Pancreas (tissue), 10 donors: ENCODE measurements at regions not wholly inside any gene's neighbourhood (a gene's known extent, or its start where the extent isn't known, plus 50 kb on each side); places are given as distances from the start of the nearest gene placed in this dataset.

Experiments
- ATAC-seq, 4 donors: fragments of 200-7000 bp; cut with Tn5 transposase; one replicate each; pipeline versions ENCODE4 v1.8.0 to v1.9.1; 2020; ENCODE audit warnings: mild to moderate bottlenecking in 4 of 4, moderate library complexity in 4 of 4
- DNase-seq, 6 donors: peaks; one replicate each; pipeline ENCODE4 v3.0.0-alpha.2; 2020
- FAIRE-seq: peaks from 2 replicates; lab custom pipeline; 2012; peaks lifted over from hg19 to GRCh38; lab: Jason Lieb, UNC
- H3K27ac ChIP-seq, 4 donors: fragments of 200-600 bp; sonication (generic); 1 replicate in 3 of 4; 2 replicates in 1 of 4; pipeline versions ENCODE4 v1.5.0 to v1.8.0; 2020
- H3K27me3 ChIP-seq, 4 donors: fragments of 200-600 bp; one replicate each; pipeline ENCODE4 v1.8.0; 2021
- H3K36me3 ChIP-seq, 3 donors: fragments of 200-600 bp; sonication (generic) in 1 of 3; one replicate each; pipeline versions ENCODE4 v1.5.0 to v1.8.0; 2020 to 2021
- H3K4me1 ChIP-seq, 3 donors: fragments of 200-600 bp; one replicate each; pipeline ENCODE4 v1.8.0; 2021
- H3K4me3 ChIP-seq, 4 donors: fragments of 200-600 bp; sonication (generic) in 2 of 4; one replicate each; pipeline versions ENCODE4 v1.5.0 to v1.8.0; 2020 to 2021
- H3K9me3 ChIP-seq, 4 donors: fragments of 200-600 bp; one replicate each; pipeline ENCODE4 v1.8.0; 2021
- WGBS, 2 donors: extraction: QIAGEN DNeasy Blood & Tissue Kit; methylation state at CpG; one replicate each; pipeline ENCODE4 v1.1.7; 2013; 5-methylcytosine and 5-hydroxymethylcytosine counted together
- intact Hi-C, 3 donors: fragments of 100-400 bp; cut with DNase I; formaldehyde crosslinking; loops; one replicate each; pipeline versions ENCODE4 v1.11.1 to v1.14.2; 2022
- TF ChIP-seq, protein P1 (sequence below), 4 donors: fragments of 200-600 bp; sonication (generic) in 3 of 4; IDR thresholded peaks; one replicate each; pipeline versions ENCODE4 v1.5.0 to v1.8.0; 2021; ENCODE audit warnings: antibody characterized with exemption in 4 of 4
- donor health status: healthy with polysubstance abuse.
- donor health status: DM: no; HTN: no; CAD: no; lungs with moderate emphysema.
- donor health status: DM: no; HTN: no; CAD: no.
- donor health status: control.
- donor health status: control.
- donor health status: Bipolar disorder and iron deficiency.
- donor health status: DM: yes; HTN: yes; CAD: no.
- donor health status: DM: no; HTN: no; CAD: no.
- donor health status: DM: no; HTN: no; CAD: no.
- donor health status: DM: yes; HTN: yes; CAD: no.

DNA sequence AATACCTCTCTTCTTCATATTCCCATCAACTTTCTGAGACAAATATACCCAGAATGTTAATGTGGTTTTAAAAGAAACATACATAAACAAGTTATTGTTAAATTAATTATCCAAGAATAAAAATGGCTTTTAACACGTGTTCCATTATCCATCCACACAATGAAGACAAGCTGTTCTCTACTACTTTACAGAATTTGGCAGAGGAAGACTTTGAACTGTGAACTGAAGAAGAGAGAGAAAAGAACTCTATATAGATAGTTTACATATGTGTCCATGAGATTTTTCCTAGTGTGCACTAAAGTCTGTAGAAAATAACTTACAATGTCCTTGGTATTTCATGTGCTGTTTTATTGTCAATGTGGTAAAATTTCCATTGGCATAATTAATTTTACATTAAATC is 207.0 kb upstream of the COL3A1 start:
- H3K36me3 ChIP-seq: no peaks in the 10 kb centered on the region
- no peaks in the 10 kb centered on the region for H3K4me1 ChIP-seq
- no peak for ATAC-seq
- FAIRE-seq: no peak
- H3K9me3 ChIP-seq: no peaks in the 10 kb centered on the region
- TF ChIP-seq, protein P1, sequence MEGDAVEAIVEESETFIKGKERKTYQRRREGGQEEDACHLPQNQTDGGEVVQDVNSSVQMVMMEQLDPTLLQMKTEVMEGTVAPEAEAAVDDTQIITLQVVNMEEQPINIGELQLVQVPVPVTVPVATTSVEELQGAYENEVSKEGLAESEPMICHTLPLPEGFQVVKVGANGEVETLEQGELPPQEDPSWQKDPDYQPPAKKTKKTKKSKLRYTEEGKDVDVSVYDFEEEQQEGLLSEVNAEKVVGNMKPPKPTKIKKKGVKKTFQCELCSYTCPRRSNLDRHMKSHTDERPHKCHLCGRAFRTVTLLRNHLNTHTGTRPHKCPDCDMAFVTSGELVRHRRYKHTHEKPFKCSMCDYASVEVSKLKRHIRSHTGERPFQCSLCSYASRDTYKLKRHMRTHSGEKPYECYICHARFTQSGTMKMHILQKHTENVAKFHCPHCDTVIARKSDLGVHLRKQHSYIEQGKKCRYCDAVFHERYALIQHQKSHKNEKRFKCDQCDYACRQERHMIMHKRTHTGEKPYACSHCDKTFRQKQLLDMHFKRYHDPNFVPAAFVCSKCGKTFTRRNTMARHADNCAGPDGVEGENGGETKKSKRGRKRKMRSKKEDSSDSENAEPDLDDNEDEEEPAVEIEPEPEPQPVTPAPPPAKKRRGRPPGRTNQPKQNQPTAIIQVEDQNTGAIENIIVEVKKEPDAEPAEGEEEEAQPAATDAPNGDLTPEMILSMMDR (IDR thresholded peaks at IDR 0.05): no peak
- no peaks in the 10 kb centered on the region for H3K27me3 ChIP-seq
- no peak overlapping the region for H3K27ac ChIP-seq
- intact Hi-C loops: no loop called here
- H3K4me3 ChIP-seq: no peak overlapping the region
- WGBS, 2 donors: 53 to 70% methylated on average over 1 of the region's 1 CpG
- DNase-seq: no peak

DNA sequence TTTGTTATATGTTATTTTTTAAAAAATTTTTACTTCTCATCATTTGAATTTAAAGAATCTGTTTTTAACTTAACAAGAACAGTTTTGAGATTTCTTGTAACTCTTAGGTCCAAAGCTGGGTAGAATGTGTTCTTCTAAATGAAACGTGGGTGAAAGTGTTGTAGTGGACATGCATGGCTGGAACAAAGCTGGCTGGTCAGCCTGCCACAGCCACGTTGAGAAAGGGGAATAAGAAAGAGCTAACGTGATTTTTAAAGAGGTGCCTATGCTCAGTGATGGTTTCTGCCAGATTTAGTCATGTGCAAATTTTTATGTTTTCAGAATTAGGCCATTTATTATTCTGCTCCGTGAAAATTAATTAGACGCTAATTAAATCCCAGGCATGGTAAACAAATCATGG is 203.9 kb upstream of the COL3A1 start:
- TF ChIP-seq, protein P1 (IDR thresholded peaks at IDR 0.05): no peak
- intact Hi-C loops: no loop called here
- Histone ChIP-seq H3K27ac (no peak overlapping the region), H3K36me3 (no peaks in the 10 kb centered on the region), H3K4me1 (no peaks in the 10 kb centered on the region), H3K4me3 (no peak overlapping the region), H3K27me3 (no peaks in the 10 kb centered on the region), H3K9me3 (no peaks in the 10 kb centered on the region)
- WGBS, 2 donors: 67 to 71% methylated on average over 5 of the region's 5 CpGs
- DNase-seq (no peak), FAIRE-seq (no peak), ATAC-seq (no peak)

DNA sequence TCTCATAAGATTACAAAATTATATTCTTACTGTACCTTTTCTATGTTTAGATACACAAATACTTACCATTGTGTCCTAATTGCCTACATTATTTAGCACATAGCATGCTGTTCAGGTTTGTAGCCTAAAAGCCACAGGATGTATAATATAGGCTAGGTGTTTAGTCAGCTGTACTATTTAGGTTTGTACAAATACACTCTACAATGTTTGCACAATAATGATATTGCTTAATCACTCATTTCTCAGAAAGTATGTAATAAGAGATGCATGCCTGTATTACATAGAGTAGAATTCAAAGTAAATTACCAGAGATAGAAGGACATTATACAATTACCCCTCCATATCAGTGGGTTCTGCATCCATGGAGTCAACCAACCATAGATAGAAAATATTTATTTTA is 201.1 kb upstream of the COL3A1 start:
- Histone ChIP-seq H3K9me3 (no peaks in the 10 kb centered on the region), H3K4me1 (no peaks in the 10 kb centered on the region), H3K27me3 (no peaks in the 10 kb centered on the region), H3K27ac (no peak overlapping the region), H3K36me3 (no peaks in the 10 kb centered on the region), H3K4me3 (no peak overlapping the region)
- intact Hi-C loops: no loop called here
- FAIRE-seq (no peak), ATAC-seq (no peak), DNase-seq (no peak)
- TF ChIP-seq, protein P1 (IDR thresholded peaks at IDR 0.05): no peak

DNA sequence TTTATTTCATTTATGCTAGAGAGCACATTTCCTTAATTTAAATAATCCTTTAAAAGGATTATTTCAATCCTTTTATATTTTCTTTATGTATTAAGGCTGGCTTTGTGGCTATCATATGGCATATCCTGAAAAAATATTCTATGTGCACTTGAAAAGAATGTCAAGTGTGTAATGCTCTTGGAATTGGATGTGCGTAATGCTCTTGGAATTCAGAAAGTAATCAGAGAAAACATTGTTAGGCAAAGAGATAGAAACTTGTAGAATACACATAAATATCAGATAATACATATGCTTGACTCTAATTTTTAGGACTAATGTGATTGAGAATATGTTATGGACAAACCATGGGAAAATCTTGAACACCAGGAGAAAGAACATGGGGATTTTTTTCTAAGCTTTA is 197.5 kb upstream of the COL3A1 start:
- no peaks in the 10 kb centered on the region for H3K9me3 ChIP-seq
- no peak overlapping the region for H3K4me3 ChIP-seq
- no peak for FAIRE-seq
- no peaks in the 10 kb centered on the region for H3K4me1 ChIP-seq
- no peak overlapping the region for H3K27ac ChIP-seq
- no peaks in the 10 kb centered on the region for H3K36me3 ChIP-seq
- TF ChIP-seq, protein P1 (IDR thresholded peaks at IDR 0.05): no peak
- intact Hi-C loops: no loop called here
- no peak for DNase-seq
- 87 to 88% methylated on average over 1 of the region's 1 CpG for WGBS, 2 donors
- no peak for ATAC-seq
- H3K27me3 ChIP-seq: no peaks in the 10 kb centered on the region

DNA sequence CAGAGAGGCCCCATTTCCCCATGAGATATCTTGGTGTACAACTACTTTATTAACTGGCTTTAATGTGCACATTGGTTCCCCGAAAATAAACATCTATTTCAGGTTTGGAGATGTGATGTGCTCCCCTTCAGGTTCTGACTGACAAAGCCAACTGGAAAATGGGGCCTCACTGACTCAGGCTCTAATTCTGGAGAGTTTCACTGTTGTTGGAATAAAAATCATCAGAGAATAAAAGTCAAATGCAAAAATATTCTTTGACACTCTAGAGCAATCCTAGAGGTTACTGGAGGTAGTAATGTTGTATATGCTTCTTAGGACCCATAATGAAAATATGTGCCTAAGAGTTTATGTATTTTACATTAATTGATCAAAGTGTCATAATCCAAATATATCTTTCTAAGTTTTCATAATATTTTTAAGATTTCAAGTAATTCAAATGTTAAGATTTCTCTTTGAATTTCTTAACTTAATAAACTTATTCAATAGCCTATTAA is 189.9 kb upstream of the COL3A1 start:
- intact Hi-C loops: no loop called here
- H3K9me3 ChIP-seq: no peaks in the 10 kb centered on the region

More for the DNA sequence above, 189.9 kb upstream of the COL3A1 start:
- Histone ChIP-seq H3K4me3 (no peak overlapping the region), H3K36me3 (no peaks in the 10 kb centered on the region), H3K27me3 (no peaks in the 10 kb centered on the region), H3K4me1 (peaks cover 0 to 9% (median 0%) of the 10 kb centered on the region in 3 donors), H3K27ac (no peak overlapping the region)
- ATAC-seq (no peak), FAIRE-seq (peak; percentile 64), DNase-seq (no peak)
- 82 to 83% methylated on average over 1 of the region's 1 CpG for WGBS, 2 donors
- TF ChIP-seq, protein P1 (IDR thresholded peaks at IDR 0.05): no peak
